ENCODE measurements at regions not wholly inside any gene's neighbourhood (a gene's known extent, or its start where the extent isn't known, plus 50 kb on each side); places are given as distances from the start of the nearest gene placed in this dataset.
"Not testable (repeated sequence)": the region's sequence is repeated elsewhere in the genome, so short reads cannot be mapped to it uniquely, and the experiment has no call there.

GRCh38 chr2:150062416-150062815, 425.1 kb downstream of the RND3 start:
- DNase-seq (ENCODE audit: low read depth in 2 of 2) = peak; percentile 26 to 58

DNA sequence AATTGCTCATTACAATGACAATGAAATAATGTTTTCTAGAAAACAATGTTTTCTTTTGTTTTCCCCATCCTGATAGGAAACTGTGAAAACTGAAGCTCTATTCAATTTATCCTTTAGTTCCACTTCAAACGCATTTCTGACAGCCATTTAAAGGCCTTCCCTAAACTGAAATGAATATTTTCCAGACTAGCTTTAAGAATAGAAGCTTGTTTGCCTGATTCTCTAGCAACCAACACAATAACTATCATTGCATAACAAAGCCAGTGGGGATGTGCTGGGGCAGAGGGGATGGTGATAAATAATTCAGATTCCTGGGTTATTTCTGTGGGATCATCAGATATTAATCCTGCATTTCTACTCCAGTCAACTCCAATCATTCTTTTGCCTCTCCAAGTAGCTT, 427.1 kb downstream of the RND3 start:
- DNase-seq (ENCODE audit: low read depth in 2 of 2) = peak; percentile 44 to 68

GRCh38 chr2:150059676-150060075, 427.8 kb downstream of the RND3 start:
- not testable (repeated sequence) for DNase-seq (ENCODE audit: low read depth in 2 of 2)

GRCh38 chr2:150052457-150052856, 435.0 kb downstream of the RND3 start:
- no peak for DNase-seq (ENCODE audit: low read depth in 2 of 2)

DNA sequence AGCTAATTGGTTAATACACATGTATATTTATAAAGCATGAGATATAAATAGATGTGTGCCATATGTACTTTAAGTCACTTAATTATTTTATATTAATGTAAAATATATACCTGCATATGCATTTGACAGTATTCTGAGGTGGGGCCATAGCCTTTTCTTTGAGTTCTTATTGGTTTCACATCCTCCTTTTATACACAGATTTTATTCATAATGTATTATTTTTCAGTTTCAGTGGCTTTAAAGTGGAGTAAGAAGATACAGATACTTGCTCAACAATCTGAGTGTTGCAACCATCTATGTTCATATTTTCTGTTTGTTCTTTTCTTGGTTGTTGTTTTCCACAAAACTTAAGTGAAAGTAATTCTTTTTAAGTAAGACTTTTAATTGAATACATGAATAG, 436.5 kb downstream of the RND3 start:
- DNase-seq (ENCODE audit: low read depth in 2 of 2) = no peak

DNA sequence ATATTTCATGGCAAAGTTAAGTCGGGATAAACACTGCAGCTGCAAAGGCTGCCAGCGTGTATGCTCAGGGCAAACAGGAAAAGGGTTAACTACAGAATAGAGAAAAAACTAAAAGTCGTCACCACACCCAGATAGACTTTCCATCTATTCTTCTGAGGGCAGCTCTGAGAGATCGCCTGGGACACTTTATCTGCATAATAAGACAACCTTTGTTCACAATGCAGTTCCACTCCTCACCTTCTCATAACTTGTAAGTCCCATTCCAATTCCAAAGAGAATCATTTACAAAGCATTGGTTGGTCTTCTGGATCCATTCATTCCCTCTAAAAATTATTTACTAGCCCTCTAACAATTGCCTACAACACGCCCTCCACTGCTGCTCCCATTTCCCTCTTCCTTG, 437.4 kb downstream of the RND3 start:
- DNase-seq (ENCODE audit: low read depth in 2 of 2) = no peak

- no peak for DNase-seq (ENCODE audit: low read depth in 2 of 2)
These were observed 439.7 kb downstream of the RND3 start for GRCh38 chr2:150047620-150048222.

DNA sequence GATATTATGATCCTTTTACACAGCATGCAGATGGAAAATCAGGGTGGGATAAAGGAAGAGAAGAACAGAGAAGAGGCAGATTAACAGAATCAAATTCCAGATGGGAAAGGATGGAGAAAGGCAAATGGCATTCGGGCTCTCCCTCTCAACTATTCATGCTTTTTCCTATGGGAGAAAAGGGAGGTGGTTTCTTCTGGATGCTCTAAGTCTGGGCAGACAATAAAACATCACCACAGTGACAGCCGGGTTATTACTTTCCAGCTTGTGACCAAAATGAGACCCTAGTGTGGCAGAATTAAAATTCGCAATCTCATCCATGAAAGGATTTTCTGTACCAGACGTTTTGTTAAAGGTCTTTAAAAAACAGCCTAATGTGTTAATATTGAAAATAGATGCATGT, 440.7 kb downstream of the RND3 start:
- DNase-seq (ENCODE audit: low read depth in 2 of 2) = no peak

DNA sequence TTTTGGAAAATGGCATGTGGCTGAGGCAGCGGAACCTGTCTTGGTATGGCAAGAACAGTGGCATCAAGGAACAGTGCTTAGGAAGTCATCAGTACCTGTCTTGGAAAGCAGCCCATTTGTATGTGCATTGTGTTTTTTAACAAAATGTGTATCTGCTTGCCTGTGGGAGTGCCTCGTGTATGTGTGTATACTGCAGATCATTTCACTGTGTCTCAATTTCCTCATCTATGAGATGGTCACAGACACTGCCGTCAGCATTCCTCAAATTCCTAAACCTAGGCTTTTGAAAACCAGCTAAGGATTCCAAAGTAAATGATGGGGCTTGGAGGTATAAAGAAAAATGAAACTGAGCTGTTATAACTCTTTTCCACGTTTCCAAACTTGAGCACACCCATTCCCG, 441.3 kb downstream of the RND3 start:
- no peak for DNase-seq (ENCODE audit: low read depth in 2 of 2)

DNA sequence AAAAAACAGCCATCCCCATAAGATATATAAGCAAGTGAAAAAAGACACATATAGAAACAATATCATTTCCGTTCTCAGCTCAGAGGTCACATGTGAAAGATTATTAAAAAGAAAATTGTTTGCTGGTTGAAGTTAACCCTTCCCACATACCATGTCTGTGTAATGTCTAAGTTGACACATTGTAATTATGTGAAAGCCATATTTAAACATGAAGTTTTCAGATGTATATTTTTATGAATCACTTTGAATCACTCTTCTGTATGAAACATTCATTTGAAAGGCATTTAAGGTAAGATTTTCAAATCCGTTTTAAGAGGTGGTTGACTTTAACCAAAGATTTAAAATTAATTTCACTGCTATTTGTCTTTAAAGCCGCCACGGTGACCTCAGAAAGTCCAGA, 441.9 kb downstream of the RND3 start:
- no peak for DNase-seq (ENCODE audit: low read depth in 2 of 2)

- no peak for DNase-seq (ENCODE audit: low read depth in 2 of 2)
These were observed 444.3 kb downstream of the RND3 start for GRCh38 chr2:150043172-150043500.

DNA sequence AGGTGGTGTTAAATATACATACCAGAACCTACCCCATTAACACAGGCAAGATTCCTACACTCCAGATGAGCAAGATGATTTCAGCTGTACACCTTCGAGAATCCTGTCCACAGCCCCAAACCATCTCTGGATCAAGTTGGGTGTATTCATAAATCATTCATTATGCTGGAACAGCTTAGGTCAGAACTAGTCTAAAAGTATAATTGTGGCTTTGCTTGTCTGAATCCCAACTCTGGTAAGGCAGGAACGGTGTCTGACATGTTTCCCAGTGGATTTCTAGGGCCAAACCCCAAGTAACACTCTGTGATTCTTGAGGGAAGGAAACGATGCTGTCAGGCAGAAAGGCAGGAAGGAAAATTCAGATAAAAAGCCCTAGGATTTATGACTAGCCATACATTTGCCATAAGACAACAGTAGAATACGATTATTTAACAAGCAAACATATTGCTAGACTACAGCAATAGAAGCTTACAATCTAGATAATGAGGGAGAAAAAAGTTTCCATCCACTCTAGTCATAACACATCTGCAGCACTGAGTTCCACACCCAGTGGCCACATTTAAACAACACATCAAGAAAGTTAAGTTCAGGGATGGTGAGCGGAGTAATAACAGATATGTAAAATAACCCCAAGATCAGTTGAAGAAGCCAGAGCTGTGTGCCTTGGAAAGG, 444.8 kb downstream of the RND3 start:
- DNase-seq (ENCODE audit: low read depth in 2 of 2) = no peak

DNA sequence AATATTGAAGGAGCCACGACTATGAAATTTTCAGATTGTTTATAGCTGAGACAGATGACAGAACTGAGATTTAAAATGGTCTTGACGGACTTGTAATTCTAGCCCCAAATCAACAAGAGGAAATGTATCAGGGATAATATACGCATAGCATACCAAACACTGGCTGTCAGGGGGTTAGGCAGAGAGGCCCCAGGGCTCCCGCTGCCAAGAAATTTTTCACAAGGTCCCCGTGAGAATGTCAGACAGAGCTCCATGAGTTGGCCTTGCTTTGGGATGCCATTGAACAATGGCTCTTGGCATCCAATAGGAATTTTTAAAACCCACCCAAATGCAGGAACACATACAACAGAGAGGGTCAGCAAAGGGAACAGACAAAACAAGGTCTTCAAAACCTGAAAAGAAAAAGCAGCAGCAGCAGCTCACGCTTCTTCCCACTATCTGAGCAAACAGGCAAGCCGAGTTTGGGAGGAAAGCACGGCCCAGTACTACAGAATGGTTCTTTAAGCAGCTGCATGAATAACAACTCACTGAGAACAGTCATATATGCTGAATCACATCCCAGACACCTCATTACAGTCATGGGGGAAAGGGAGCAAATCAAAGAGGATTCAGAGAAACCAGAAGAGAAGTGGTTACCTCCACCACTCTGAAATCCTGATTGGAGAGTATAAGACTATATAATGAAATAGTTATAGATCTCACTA, 445.6 kb downstream of the RND3 start:
- no peak for DNase-seq (ENCODE audit: low read depth in 2 of 2)

- no peak for DNase-seq (ENCODE audit: low read depth in 2 of 2)
These were observed 449.0 kb upstream of the MMADHC start for GRCh38 chr2:150036622-150037021.

- no peak for DNase-seq (ENCODE audit: low read depth in 2 of 2)
These were observed 447.1 kb upstream of the MMADHC start for GRCh38 chr2:150034665-150035064.

DNA sequence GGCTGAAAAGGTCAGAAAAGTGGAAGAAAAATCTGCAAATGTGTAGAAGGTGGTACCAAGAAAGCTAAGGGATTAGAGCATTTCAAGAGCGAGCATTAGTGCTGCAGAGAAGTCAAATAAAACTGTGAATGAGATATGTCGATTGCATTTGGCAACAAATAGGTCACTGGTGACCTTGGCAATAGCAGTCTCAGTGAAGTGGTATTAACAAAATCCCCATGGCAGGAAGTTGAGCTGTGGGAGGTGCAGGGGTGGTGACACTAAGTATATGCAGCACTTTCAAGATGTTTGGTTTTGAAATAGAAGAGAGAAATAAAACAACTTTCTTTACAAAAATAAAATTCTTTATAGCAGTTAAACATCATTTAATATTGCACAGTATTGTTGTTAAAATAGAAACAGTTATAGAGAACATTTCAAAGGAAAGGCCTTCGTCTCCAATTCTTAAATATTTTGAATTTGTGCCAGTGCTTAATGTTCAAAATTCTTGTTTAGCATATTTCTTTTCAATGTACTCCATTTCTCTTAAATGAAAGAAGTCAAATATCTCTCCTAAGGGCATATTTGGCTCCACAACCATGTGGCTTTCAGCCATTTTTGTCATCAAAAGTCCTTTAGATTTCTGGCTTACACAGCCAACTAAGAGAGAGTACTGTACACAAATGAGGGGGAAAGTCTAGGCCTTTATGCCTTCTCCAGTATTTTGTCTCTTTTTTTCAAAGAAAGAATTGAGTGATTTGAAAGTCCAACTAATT, 443.0 kb upstream of the MMADHC start:
- DNase-seq (ENCODE audit: low read depth in 2 of 2) = no peak

DNA sequence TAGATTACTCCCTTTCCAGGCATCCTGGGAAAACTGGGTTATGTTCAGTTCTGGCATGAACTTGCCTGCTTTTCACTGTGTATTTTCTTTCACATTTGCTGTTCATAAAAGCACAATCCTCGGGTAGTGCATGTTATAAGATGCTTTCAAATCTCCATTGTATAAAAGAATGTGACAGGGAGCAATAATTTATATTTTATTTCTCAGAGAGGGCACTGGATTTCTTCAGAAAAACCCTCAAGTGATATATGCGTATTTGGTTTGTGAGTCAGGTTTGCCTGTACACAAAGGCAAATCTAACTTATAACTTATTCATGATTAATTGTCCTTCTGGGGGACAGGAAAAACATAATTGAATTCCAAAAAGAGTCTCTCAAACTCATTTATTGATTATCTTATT, 440.7 kb upstream of the MMADHC start:
- DNase-seq (ENCODE audit: low read depth in 2 of 2) = no peak

- peak in 1 of 2 donors; percentile 48 for DNase-seq (ENCODE audit: low read depth in 2 of 2)
These were observed 439.6 kb upstream of the MMADHC start for GRCh38 chr2:150027164-150027563.

DNA sequence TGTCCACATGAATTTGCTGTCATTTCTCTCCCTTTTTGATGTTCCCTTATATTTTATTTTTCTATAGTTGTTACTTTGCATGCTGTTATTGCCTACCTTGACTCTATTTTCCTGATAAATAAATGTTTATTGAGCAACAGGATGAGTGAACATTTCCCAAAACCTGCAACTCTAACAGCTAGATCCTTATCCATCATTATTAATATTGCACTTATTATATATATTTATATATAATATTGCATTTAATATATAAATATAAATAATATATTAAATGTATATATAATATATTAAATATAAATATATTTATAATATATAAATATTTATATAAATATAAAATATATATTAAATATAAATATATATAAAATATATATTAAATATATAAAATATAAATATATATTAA, 436.1 kb upstream of the MMADHC start:
- no peak for DNase-seq (ENCODE audit: low read depth in 2 of 2)

DNA sequence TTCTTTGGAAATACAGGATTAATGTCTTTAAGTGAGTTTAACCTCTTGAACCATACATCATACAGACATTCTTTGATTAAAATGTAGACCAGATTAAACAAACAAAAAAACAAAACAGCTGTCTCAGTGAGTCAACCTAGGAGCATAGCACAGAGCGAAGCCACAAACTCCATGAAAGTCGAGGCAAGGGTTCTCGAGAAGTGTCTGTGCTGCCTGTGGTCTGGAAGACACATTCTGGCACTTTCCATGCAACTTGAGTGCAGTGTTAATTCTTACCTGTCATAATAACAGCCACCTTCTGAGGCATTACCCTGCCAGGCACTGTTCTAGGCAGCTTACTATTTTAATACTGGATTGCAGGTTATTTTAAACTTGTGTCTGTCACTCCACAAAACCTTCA, 435.5 kb upstream of the MMADHC start:
- DNase-seq (ENCODE audit: low read depth in 2 of 2) = no peak

DNA sequence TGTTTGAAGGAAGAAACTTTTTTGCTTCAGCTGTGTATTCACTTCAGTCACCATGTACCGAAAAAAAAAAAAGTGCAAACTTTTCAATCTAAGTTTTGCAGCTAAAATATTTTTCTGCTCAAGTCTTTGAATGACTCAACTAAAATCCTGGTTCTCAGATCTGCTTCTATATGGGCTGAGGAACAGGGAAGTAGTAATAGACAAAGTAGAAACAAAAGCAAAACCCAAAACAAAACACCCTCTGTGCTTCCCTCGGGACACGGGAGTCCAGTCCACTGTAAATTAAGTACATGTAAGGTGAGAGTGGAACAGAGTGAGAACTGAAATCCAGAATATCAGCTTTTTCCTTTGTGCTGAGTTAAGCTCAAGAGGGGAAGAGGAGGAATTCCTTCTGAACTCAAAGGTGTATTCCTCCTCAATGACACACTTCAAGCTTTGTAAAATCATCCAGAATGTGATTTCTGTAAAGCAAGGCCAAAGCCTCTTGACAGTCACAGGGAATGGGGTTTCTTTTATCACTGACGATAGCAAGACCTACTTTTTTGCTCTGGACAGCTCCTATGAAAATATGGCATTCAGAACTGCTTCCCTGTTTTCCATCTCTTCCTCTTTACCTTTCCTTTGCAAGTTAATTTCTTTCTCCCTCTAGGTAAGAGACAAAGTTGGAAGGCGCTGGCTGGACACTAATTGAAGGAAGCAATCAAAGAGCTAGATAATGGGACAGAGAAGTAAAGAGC, 433.5 kb upstream of the MMADHC start:
- no peak for DNase-seq (ENCODE audit: low read depth in 2 of 2)

- no peak for DNase-seq (ENCODE audit: low read depth in 2 of 2)
These were observed 432.6 kb upstream of the MMADHC start for GRCh38 chr2:150020221-150020620.
